ENCODE measurements at regions not wholly inside any gene's neighbourhood (a gene's known extent, or its start where the extent isn't known, plus 50 kb on each side); places are given as distances from the start of the nearest gene placed in this dataset.

DNA sequence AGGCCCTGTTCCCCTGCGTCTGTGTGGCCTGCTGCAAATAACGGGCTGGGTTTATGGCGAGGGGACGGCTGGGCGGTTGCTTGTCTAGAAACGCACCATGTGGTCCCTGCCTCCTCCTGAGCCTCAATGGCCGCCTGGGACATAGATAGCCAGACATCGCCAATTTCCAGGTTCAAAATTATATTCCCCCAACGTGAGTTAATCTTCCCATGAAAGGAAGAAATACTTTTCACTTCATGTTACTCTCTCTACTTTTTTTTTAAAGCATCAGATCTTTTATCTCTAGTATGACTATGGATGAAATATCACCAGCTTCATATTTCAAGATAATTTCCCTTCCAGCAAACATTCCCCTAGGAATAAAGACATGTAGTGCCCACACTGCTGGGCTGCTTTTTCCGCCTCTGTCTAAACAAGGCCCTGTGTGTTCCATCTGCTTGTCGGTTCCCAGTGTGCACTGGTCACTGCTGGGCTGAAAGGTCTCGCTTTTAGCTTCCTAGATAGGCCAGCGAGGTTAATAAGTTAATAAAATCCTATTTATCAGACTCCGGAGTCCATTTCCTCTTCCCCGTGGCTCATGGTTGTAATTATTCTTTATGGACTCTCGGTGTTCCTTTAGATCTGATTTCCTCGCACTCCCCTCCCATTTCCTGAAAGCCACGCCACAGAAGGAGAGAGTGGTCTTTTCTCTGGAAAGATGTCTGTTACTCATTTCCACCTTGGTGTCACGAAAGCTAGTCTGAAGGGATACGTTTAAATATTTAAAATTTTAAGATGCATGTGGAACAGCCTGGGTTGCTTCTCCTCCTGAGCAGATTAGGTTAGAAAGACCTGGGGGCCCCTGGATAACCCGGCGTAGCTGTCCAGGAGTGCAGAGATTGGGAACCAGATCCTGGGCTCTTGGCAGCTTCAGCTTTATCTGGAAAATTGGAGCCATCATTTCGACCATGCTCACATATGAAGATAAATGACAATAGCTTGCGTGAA is 196.6 kb upstream of the COPS8 start:
- Histone ChIP-seq H3K9ac (ENCODE audit: low read length) (no peak overlapping the region), H3K4me1 (ENCODE audit: control insufficient read depth, insufficient read depth, low read length) (peaks cover 10% of the 10 kb centered on the region), H3K36me3 (ENCODE audit: control insufficient read depth, insufficient read depth, low read length) (no peaks in the 10 kb centered on the region), H3K27me3 (ENCODE audit: control insufficient read depth, insufficient read depth, low read length) (no peaks in the 10 kb centered on the region), H3K4me3 (ENCODE audit: low read length) (no peak overlapping the region), H3K9me3 (ENCODE audit: control insufficient read depth, low read length) (no peaks in the 10 kb centered on the region)

GRCh38 chr2:236889791-236890704 is 195.6 kb upstream of the COPS8 start:
- Histone ChIP-seq H3K27me3 (ENCODE audit: control insufficient read depth, insufficient read depth, low read length) (no peaks in the 10 kb centered on the region), H3K4me1 (ENCODE audit: control insufficient read depth, insufficient read depth, low read length) (peaks cover 10% of the 10 kb centered on the region), H3K4me3 (ENCODE audit: low read length) (no peak overlapping the region), H3K36me3 (ENCODE audit: control insufficient read depth, insufficient read depth, low read length) (no peaks in the 10 kb centered on the region), H3K9ac (ENCODE audit: low read length) (no peak overlapping the region), H3K9me3 (ENCODE audit: control insufficient read depth, low read length) (no peaks in the 10 kb centered on the region)

GRCh38 chr2:236892721-236893120 is 193.0 kb upstream of the COPS8 start:
- H3K4me1 ChIP-seq (ENCODE audit: control insufficient read depth, insufficient read depth, low read length), result peaks cover 8% of the 10 kb centered on the region
- no peaks in the 10 kb centered on the region for H3K27me3 ChIP-seq (ENCODE audit: control insufficient read depth, insufficient read depth, low read length)
- H3K9me3 ChIP-seq (ENCODE audit: control insufficient read depth, low read length), result no peaks in the 10 kb centered on the region
- no peak overlapping the region for H3K9ac ChIP-seq (ENCODE audit: low read length)
- H3K36me3 ChIP-seq (ENCODE audit: control insufficient read depth, insufficient read depth, low read length), result no peaks in the 10 kb centered on the region
- H3K4me3 ChIP-seq (ENCODE audit: low read length), result no peak overlapping the region

GRCh38 chr2:236894791-236895190 is 190.9 kb upstream of the COPS8 start:
- Histone ChIP-seq H3K36me3 (ENCODE audit: control insufficient read depth, insufficient read depth, low read length) (no peaks in the 10 kb centered on the region), H3K4me3 (ENCODE audit: low read length) (no peak overlapping the region), H3K27me3 (ENCODE audit: control insufficient read depth, insufficient read depth, low read length) (no peaks in the 10 kb centered on the region), H3K9ac (ENCODE audit: low read length) (no peak overlapping the region), H3K9me3 (ENCODE audit: control insufficient read depth, low read length) (no peaks in the 10 kb centered on the region), H3K4me1 (ENCODE audit: control insufficient read depth, insufficient read depth, low read length) (no peaks in the 10 kb centered on the region)

GRCh38 chr2:236895497-236895896 is 190.2 kb upstream of the COPS8 start:
- Histone ChIP-seq H3K36me3 (ENCODE audit: control insufficient read depth, insufficient read depth, low read length) (no peaks in the 10 kb centered on the region), H3K9me3 (ENCODE audit: control insufficient read depth, low read length) (no peaks in the 10 kb centered on the region), H3K9ac (ENCODE audit: low read length) (no peak overlapping the region), H3K4me1 (ENCODE audit: control insufficient read depth, insufficient read depth, low read length) (no peaks in the 10 kb centered on the region), H3K4me3 (ENCODE audit: low read length) (no peak overlapping the region), H3K27me3 (ENCODE audit: control insufficient read depth, insufficient read depth, low read length) (no peaks in the 10 kb centered on the region)

DNA sequence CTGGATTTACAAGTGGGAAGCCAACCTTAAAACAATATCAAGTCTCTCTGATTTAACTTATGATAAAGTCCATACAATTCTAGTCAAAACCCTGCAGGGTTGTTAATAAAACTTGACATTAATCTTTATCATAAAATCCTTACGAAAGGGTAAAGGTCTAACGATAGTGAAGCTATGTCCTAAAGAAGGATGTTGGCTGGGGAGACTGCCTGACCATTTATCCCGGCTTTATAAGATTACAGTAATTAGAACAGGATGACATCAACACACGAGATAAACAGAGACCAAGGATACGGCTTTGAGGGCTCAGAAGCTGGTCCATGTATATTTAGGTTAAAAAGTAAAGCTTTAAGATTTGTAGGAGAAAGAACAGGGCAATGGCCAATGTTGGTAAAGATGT is 189.0 kb upstream of the COPS8 start:
- H3K9me3 ChIP-seq (ENCODE audit: control insufficient read depth, low read length), result no peaks in the 10 kb centered on the region
- H3K36me3 ChIP-seq (ENCODE audit: control insufficient read depth, insufficient read depth, low read length), result no peaks in the 10 kb centered on the region
- no peak overlapping the region for H3K9ac ChIP-seq (ENCODE audit: low read length)
- H3K4me1 ChIP-seq (ENCODE audit: control insufficient read depth, insufficient read depth, low read length), result no peaks in the 10 kb centered on the region
- no peaks in the 10 kb centered on the region for H3K27me3 ChIP-seq (ENCODE audit: control insufficient read depth, insufficient read depth, low read length)
- no peak overlapping the region for H3K4me3 ChIP-seq (ENCODE audit: low read length)

DNA sequence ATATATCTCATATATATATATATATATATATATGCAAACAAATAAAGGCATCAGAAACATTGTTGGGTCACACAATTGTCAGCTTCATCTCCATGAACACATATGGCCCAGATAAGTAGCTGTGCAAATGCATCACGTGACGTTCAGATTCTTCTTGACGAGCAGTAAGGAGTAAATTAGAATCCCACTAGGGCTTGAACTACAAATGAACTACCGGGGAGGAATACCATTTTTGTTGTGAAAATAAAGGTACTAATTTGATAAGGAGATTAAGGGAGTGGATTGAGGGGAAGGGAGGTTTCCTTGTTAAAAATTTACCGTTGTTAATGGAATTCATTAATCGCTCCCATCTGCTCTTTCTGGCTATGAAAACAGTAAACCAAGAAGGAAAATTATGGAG is 186.5 kb upstream of the COPS8 start:
- Histone ChIP-seq H3K9me3 (ENCODE audit: control insufficient read depth, low read length) (no peaks in the 10 kb centered on the region), H3K36me3 (ENCODE audit: control insufficient read depth, insufficient read depth, low read length) (no peaks in the 10 kb centered on the region), H3K9ac (ENCODE audit: low read length) (no peak overlapping the region), H3K27me3 (ENCODE audit: control insufficient read depth, insufficient read depth, low read length) (no peaks in the 10 kb centered on the region), H3K4me1 (ENCODE audit: control insufficient read depth, insufficient read depth, low read length) (no peaks in the 10 kb centered on the region), H3K4me3 (ENCODE audit: low read length) (no peak overlapping the region)

GRCh38 chr2:236899950-236900640 is 185.6 kb upstream of the COPS8 start:
- Histone ChIP-seq H3K4me3 (ENCODE audit: low read length) (no peak overlapping the region), H3K27me3 (ENCODE audit: control insufficient read depth, insufficient read depth, low read length) (no peaks in the 10 kb centered on the region), H3K9ac (ENCODE audit: low read length) (no peak overlapping the region), H3K36me3 (ENCODE audit: control insufficient read depth, insufficient read depth, low read length) (no peaks in the 10 kb centered on the region), H3K4me1 (ENCODE audit: control insufficient read depth, insufficient read depth, low read length) (no peaks in the 10 kb centered on the region), H3K9me3 (ENCODE audit: control insufficient read depth, low read length) (no peaks in the 10 kb centered on the region)

DNA sequence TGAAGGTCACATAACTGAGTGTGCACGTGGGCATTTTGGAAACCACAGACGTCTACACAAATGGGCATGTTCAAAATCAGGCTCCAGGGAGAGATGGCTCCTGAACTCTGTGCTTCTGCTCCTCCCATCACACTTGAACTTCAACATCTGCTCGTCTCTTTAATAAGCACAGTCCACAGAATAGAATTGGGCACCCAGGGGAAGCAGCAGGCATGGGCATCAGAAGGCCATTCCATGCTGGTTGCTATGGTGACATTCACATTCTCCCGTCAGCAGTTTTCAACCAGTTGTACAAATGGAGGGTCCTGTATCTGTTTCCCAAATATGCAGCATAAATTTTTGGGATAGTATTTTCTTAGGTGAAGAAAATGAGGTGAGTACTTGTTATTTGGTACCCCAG is 183.7 kb upstream of the COPS8 start:
- no peaks in the 10 kb centered on the region for H3K27me3 ChIP-seq (ENCODE audit: control insufficient read depth, insufficient read depth, low read length)

DNA sequence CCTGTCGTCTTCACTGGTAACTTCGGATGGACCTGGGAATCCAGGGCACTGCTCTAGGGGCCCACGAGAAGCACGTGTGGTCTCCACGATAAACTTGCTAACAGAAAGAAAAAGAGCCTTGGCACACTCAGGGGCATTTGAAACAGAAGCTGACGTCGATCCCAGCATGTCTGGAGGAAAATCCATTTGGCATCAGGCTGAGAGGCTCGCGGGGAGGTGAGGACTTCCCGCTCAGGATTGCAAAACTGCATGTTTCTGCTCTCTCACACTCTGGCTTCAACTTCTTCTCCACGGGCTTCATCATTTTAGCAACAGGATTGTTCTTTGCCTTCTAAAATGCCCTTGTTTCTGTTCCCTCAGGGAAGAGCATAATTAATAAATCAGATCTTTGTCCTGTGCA is 181.7 kb upstream of the COPS8 start:
- Histone ChIP-seq H3K4me3 (ENCODE audit: low read length) (no peak overlapping the region), H3K9me3 (ENCODE audit: control insufficient read depth, low read length) (no peaks in the 10 kb centered on the region), H3K27me3 (ENCODE audit: control insufficient read depth, insufficient read depth, low read length) (no peaks in the 10 kb centered on the region), H3K9ac (ENCODE audit: low read length) (no peak overlapping the region), H3K4me1 (ENCODE audit: control insufficient read depth, insufficient read depth, low read length) (no peaks in the 10 kb centered on the region), H3K36me3 (ENCODE audit: control insufficient read depth, insufficient read depth, low read length) (no peaks in the 10 kb centered on the region)

More for the DNA sequence above, 183.7 kb upstream of the COPS8 start:
- H3K4me1 ChIP-seq (ENCODE audit: control insufficient read depth, insufficient read depth, low read length), result no peaks in the 10 kb centered on the region
- H3K9me3 ChIP-seq (ENCODE audit: control insufficient read depth, low read length), result no peaks in the 10 kb centered on the region
- H3K4me3 ChIP-seq (ENCODE audit: low read length), result no peak overlapping the region
- H3K36me3 ChIP-seq (ENCODE audit: control insufficient read depth, insufficient read depth, low read length), result no peaks in the 10 kb centered on the region
- no peak overlapping the region for H3K9ac ChIP-seq (ENCODE audit: low read length)

- H3K9me3 ChIP-seq (ENCODE audit: control insufficient read depth, low read length), result no peaks in the 10 kb centered on the region
- H3K36me3 ChIP-seq (ENCODE audit: control insufficient read depth, insufficient read depth, low read length), result no peaks in the 10 kb centered on the region
- no peaks in the 10 kb centered on the region for H3K27me3 ChIP-seq (ENCODE audit: control insufficient read depth, insufficient read depth, low read length)
- no peaks in the 10 kb centered on the region for H3K4me1 ChIP-seq (ENCODE audit: control insufficient read depth, insufficient read depth, low read length)
- H3K4me3 ChIP-seq (ENCODE audit: low read length), result no peak overlapping the region
- no peak overlapping the region for H3K9ac ChIP-seq (ENCODE audit: low read length)
These were observed 181.1 kb upstream of the COPS8 start for GRCh38 chr2:236904389-236905263.

Measured in mucosa of stomach (tissue), 1 donor.